GM19240 (cell line): ENCODE measurements at regions not wholly inside any gene's neighbourhood (a gene's known extent, or its start where the extent isn't known, plus 50 kb on each side); places are given as distances from the start of the nearest gene placed in this dataset.

Experiments used
- DNase-seq: peaks from one replicate; pipeline ENCODE4 v3.0.0; 2011; ENCODE audit warnings: low spot score; ENCODE audit not compliant: insufficient read length

DNA sequence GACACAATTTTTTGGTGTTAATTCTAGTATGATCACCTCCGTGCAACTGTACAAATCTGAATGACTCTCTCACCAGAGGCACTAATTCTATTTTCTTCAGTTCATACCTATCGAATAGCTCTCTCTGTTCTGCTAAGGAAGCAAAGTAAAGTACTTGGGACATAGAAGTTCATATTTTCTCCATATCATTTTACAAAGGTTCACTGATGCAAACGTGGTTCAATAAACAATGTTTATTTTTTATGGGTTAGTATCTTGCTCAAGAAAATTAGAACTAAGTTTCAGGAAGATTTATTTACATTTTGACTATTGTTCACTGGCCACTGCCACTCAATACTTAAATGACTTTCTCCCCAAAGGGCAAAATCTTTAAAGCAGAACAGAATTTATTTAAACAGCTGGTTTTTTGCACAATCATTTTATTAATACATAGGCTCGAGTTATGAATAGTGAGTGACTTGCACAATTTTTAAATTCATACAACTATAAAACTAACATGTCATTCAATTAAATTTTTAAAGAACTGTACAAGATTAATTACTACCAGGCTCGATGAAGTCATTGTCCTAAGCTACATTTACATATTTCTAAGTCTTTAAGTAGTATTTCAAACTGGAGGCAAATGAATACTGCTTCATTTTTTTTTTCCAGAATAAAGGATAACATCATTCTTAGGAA lies 255.8 kb downstream of the C16orf95 start:
- DNase-seq, result no peak

DNA sequence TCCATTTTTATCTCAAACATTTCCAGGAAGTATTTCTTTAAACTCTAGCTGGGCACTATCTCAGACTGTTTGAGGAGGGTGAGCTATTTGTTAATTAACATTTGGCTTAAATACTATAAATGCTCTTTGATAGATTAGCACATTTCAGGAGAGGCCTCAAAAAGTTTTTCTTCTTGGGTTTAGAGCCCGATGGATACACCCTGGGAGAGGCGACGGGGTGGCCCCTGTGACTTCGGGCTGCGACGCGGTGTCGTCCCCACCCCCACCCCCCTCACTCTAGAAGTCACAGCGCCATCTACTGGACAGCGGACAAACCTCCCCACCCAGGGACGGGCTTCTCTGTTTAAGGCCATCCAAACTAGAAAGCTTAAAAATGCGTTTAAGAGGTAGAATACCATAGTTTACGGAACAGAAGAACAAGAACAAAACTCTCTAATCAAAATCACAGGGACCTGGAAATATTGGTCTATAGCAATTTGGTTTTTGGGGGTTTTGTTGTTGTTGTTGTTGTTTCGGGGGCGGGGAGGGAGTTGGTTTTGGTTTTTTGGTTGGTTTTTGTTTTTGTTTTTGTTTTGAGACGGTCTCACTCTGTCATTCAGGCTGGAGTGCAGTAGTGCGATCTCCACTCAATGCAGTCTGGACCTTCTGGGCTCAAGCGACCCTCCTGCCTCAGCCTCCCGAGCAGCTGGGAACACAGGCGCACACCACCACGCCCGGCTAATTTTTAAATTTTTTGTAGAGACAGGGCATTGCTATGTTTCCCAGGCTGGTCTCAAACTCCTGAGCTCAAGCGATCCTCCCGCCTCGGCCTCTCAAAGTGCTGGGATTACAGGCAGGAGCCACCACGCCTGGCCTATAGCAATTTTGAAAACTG lies 254.4 kb downstream of the C16orf95 start:
- peak; percentile 67 for DNase-seq

DNA sequence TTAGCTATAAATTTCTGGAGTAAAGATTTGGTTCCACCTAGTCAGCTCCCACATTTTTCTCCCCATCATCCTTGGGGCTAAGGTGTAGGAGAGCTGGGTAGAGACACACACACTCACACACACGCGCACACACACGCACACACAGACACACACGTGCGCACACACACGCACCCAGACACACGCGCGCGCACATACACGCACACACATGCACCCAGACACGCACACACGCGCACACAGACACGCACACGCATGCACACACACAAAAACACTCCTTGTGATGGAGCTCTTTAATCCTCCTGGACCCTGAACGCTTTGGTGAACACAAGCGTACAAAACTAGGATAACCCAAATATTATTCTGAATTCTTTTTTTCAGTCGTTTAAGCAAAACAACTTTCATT lies 253.6 kb downstream of the C16orf95 start:
- DNase-seq, result no peak

DNA sequence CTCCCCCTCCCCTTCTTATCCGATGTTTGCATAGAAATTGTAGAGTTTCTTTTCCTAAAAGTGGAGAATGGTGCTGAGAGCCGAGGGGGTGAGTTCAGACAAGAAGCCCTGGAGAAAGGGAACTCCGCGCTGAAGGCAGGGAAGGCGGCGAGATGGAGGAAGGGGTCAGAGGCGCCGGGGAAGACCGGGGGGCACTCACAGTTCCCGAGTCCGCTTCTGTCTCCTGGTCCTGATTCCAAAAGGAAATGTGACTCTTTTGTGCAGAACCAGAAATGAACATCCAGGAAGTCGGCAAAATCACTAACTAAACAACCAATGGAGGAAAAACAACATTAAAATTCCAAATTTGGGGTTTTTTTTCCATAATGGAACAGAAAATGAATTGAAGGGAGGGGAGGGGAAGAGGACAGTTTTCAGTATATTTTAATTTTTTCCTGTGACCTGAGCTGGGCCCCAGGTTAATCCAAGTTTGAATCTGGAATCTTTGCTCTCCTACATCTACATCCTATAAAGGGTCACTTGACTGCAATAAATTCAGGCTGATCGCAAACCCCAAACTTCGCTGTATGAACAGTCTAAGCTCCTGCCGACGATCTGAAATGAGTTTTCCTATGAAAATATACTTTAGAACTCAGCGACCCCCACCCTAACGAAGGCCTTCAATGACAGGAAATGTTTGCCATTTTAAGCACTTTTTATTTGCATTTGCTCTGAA lies 252.3 kb downstream of the C16orf95 start:
- DNase-seq, result no peak

DNA sequence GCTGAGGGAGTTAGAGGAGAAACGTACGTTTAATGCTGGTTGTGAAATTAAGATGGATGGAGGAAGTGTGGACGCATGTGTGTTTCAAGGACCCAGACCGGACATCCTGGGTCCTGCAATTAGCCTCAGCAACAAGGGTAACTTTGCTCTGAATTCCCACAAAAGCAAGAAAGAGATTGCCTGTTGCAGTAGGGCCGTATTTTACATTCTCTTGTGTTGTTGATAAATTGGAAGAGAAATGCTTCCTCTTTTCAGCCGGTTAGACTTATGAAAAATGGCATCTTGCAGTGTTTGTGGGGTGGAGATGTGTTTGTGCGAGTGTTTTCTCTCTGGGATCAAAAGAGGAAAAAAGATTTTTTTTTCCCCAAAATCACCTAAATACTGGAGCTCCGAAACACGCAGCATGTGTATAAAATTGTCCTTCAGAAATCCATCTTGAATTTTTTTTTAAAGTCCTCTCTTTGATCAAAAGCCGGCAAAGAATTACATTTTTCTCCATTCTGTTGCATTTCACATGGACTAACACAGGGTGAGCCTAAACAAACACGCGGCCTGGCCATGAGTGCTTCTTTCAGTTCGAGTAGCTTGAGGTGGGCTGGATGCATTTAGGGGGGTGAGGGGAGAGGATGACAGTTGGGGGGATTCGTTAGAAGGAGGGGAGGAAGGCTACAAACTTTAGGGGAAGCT lies 251.6 kb downstream of the C16orf95 start:
- DNase-seq, result no peak

DNA sequence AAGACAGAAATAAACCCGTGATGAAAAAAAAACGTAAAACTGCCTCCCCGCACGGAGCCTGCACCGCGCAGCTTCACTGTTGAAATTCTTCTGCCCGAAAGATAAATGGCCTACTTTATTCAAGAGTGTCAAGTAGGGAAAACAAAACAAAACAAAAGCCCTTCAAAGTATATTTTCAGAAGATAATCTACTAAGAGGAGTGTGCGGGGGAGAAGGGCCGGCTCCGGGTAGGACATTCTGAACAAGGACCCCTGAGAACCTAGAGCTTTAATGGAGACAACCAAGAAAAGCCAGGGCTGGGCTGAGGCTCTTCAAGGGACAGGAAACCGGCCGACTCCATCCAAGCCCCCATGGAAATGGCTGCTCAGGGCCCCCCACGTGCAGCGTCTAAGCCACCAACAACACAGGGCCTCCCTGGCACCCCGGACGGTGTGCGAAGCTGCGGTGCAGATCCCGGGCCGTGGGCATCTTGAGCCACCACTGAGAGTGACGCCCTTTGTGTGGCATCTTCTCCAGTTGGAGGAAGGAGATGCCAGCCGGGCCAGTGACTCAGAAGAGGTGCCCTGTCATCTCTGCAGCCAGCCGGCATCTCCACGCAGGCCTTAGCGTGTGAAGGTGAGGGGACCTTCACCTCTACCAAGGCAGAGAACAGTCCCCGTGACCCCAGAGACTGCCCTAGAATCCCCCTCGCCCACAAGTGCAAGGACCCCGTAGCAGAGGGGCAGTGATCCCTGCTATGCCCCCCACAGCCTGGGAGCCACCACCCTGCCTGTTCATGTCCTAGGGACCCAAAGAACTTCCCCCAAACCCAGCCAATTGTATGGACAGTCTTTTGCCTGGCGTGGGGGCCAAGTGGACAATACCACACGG lies 250.8 kb downstream of the C16orf95 start:
- DNase-seq, result no peak

DNA sequence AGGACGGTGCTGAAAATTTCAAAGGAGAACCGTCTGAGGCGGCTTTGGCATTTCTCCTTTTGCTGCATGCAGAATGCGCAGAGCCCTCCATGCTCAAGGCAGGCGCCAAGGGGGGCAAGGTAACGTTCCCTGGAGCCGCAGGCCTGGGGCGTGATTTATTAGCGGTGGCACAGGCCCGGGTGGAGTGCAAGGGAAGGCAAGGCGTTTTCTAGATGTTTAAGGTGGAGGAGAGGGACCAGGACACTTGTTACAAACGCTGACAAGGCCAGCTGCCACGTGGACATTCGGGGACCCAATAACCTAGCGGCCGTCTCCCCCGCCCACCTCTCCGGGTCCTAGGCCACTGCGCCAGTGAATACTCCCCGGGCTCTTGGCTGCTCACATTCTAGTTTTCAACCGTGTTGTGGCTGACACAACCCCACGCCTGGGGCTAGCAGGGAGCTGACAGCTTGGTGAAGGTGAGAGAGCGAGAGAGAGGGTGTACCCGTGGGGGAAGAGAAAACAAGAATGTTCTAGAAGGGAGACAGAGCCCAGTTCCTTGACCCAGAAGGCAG lies 250.1 kb downstream of the C16orf95 start:
- DNase-seq, result no peak

DNA sequence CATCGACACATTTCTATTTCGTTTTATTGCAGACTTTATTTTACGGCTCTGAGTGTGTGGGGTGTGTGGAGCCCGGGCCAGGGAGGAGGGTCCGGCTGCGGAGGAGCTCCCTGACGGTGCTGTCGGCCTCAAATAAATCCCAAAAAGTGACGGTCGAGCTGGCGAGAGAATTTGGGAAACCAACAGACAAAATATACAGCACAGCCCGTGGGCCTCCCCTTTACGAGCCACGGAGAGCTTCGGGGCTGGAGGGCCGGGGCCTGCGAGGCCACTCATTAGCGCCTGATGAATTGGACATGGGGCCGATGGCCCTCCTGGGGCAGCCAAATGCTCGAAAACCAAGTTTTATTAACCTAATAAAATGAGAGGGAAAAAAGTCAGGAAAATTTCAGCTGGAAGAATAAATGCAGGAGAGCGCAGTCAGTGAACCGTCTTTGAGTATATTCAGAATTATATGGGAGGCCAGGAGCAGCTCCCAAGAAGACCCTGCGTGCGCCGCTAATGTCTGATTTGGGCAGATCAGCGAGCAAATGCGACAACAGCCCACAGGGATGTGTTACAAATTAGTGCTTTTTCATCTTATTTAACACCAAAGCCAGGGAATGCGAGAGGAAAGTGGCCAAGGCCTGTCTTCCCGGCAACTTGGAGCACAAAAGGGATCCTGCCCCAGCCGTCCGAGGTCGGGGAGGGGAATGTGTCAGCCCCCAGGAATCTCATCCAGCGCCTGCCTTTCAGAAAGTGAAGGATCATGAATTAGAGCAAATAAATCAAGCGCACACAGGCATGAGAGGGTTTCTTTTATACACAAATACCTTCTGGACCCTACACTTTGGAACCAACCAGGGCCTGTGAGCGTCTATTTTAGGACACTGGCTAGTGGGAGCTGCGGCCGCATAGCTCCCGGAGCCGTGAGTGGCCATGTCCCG lies 249.1 kb downstream of the C16orf95 start:
- no peak for DNase-seq

DNA sequence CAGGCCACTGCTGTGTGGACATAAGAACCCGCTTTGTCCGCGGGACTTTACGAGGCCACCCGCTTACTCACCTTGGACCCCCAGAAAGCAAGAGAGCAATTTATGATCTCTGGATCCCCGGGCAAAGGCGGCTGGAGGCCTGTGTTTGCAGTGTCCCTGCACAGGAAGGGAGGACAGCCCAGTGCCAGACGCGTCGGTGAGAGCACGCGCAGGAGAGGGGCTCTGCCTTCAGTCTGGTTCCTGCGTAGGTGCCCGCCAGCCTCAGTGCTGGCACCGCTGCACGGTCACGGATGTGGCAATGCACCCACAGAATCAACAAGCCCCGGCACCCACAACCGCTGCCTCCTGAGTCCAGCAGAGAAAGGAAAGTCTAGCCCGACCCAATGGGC lies 248.4 kb downstream of the C16orf95 start:
- no peak for DNase-seq

DNA sequence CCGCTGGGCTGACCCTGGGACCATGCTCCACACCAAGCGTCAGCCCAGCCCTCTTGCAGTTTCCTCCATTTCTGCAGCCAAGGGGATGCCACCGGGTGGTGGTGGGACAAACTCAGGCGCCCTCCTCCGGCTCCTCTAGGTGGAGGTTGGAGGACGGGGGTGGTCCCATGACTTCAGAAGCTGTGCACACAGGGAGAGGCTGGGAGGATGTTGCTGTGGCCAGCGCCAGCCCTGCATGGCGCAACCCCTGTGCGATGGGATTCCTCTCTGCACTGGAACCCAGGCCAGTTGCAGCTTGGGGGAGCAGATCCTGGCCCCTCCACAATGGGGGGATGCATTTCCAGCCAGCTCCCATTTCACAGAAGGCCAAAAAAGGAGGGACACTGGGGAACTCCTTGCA lies 246.5 kb downstream of the C16orf95 start:
- DNase-seq, result no peak

DNA sequence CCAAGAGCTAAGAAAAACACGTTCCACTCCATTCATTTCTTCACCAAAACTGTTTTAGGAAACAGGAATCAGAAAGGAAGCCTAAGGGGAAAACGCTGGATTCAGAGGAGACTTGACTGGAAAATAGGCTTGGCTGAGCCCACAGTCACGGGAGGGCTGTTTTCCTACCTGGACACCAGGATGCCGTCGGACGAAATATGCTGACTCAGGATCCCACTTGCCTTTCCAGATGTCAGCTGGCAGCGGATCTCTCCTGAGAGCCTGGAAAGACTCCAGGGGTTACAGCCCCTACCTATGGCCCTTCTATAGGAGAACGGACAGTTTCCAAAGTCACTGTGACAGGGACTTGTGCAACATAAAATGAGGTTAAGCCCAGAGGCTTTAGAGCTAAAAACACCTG lies 245.1 kb downstream of the C16orf95 start:
- no peak for DNase-seq

DNA sequence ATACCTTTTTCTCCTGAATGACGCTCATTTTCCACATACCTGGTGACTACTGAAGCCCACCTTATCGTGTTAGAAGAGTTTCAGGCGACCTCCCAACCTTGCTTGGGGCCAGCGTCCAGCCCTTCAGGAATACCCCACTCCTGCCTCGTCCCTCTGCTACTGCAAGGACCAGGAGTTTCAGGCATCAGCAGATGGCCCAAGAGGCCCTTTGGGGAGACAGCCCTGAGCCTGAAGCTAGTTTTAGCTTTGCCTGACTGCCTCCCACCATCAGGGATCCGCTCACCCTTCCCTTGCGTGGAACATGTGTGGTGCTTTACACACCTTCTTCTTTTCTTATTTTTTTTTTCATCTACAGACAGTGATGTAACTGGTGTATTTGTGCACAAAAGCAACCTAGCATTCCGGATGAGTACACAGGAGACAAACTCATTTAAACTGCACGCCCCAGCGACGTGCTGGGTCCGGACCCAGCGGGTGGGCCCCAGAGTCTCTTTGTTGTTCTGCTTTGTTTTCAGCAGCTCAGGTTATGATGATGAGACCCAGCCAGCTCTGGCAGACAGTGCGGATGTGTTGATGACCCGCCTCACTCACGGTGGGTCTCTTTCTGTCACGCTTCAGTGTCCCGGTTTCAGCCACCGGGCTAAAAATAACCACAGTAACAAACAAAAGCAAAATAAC lies 242.4 kb downstream of the C16orf95 start:
- DNase-seq, result peak; percentile 20

DNA sequence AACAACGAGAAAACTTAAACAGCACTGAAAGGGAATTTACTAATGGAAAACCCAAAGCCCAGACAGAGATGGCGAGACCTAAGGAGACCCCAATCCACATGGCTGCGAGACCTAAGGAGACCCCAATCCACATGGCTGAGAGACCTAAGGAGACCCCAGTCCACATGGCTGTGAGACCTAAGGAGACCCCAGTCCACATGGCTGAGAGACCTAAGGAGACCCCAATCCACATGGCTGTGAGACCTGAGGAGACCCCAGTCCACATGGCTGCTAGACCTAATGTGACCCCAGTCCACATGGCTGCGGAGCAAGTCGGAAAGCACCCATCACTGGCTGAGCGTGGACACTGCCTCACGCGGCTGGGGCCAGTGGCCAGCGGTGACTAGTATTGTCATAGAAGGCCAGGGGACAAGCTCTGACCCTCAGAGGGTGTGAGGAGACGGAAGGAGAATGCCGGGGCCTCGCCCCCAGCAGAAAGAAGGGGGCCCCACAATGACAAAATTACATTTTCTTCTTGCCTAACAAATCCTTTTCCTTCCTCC lies 241.8 kb downstream of the C16orf95 start:
- DNase-seq, result no peak

DNA sequence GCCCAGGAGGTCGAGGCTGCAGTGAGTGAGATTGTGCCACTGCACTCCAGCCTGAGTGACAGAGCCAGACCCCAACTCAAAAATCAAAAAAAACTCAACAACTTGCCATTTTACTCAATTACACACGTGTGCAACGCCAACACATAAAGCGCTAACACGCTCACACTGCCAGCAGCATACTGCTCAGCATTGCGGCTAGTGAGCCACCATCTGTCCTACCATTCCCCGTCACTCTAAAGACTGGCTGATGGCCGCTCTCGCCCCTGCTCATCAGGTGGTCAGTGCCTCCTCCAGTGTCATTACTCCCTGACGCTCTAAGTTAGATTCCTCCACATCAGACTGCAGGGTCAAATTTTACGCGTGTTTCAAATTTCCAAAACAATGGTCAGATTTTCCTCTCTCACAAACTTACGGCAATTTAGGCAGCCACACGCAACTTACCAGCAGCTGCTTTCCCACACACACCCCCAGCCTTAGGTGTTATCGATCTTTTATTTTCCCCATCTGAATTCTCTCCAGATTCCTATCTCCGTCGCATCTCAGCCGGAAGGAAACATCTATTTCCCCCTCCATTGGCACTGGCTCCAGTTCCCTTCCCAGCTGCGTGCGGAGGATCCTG lies 240.8 kb downstream of the C16orf95 start:
- no peak for DNase-seq

DNA sequence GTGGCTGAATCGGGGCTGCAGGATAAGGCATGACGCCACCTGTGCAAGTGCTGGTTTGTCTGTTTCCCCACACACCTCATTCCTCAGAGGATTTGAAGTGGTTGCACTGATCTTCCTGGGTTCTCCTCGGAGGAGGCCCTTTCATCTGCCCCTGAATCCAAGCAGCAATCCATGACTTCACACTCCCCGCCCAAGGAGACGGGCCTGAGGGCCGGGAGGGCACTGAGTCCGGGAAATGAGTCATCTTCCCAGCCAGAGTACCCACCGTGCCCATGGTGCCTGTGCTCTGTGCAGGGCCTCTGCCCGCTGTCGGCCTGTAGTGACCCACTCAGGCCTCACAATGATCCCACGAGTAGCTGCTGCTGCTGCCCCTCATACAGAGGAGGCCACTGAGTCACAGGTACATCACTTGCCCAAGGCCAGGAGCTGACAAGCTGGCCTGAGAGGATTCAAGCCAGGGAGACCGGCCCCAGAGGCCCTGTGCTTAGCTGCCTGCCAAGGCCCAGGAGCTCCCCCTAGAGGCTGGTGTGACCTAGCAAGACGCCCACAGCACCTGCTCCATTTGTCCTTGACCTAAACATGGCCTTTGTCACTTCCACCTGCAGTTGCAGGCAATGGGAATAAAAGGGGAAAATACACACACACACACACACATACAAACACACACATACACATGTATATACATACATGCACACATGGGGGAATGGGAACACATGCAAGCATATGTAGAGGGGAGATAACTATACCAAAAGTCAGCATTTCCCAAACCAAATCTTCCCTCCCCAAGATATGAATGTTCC lies 240.0 kb downstream of the C16orf95 start:
- DNase-seq, result no peak

DNA sequence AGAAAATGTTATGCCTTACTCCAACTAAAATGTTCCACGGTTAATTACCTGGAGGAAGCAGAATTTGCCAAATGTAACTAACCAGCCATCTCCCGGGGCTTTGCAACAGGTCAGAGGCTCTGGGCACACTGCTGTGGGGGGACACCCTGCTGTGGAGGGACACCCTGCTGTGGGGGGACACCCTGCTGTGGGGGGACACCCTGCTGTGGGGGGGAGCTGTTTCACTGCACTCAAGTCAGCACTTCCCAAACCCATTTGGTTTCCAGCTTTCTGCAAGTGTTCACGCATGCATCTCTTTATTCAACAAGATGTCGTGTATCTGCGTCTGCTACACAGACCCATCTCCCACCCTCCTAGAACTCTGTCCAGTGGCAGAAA lies 239.5 kb downstream of the C16orf95 start:
- no peak for DNase-seq

DNA sequence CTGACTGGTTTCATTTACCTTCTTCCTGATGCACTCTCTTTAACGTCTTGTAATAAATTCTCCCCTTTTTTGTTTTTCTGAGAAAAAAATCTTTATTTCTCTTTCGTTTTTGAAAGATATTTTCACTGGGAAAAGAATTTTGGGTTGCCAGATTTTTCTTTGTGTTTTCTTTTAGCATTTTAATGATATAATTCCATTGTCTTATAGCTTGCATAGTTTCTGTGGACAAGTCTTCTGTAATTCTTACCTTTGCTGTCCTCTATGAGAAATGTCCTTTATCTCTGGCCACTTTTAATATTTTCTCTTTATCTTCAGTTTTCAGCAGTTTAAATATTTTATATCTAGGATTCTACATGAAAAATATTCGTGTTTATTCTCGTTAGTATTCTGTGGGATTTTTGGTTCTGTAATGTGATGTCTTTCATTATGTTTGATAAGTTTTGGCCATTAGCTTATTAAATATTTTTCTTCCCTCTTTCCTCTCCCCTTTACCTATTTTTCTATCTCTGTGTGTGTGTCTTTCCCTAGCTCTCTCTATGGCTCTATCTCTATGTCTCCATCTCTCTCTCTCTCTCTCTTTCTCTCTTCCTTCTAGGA lies 236.5 kb downstream of the C16orf95 start:
- no peak for DNase-seq
